GM18505 (cell line): ENCODE measurements at regions not wholly inside any gene's neighbourhood (a gene's known extent, or its start where the extent isn't known, plus 50 kb on each side); places are given as distances from the start of the nearest gene placed in this dataset.
A peak's percentile ranks its signal among the peaks of the same experiment; 100 is the strongest.
"Not testable (repeated sequence)": the region's sequence is repeated elsewhere in the genome, so short reads cannot be mapped to it uniquely, and the experiment has no call there.

Source experiments
- ATAC-seq: cut with Tn5 transposase; IDR thresholded peaks from one replicate; pipeline ENCODE4 v1.9.1; 2021; ENCODE audit not compliant: unreplicated experiment
- POLR2A ChIP-seq: IDR thresholded peaks from 4 replicates; pipeline ENCODE4 v1.6.1; 2011; ENCODE audit warnings: borderline replicate concordance; ENCODE audit not compliant: insufficient read depth, insufficient read length; ENCODE audit errors: extremely low read depth

DNA sequence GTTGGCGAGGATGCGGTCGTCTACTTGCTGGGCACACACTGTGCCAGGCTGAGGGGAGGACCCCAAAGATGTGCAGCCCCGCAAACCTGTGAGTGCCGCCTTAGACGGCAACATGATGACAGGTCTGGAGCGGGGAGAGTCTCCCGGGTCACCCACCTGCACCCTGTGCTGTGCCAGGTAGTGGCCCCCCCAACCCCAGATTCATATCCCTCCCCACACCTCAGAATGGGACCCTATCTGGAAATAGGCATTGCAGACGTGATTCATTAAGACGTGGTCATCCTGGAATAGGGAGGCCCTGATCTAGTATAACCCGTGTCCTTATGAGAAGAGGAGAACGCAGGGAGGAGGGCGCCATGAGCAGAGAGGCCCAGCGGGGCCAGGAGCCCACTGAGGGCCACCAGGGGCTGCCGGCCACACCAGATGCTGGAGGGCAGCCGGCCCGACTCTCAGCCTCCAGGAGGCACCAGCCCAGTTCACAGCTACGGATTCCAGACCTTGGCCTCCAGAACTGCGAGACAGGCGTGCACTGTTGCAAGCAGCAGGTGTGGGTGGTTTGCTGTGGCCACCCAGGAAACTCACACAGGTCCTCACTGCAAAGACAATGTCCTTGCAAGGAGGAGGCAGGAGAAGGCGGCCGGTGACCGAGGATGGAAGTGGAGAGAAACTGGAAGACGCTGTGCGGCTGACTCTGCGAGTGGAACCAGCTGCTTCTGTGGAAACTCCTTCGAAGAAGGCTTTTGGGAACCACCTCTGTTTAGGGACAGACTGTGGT, 131.9 kb upstream of the LPCAT1 start:
- TF ChIP-seq POLR2A, result no peak
- no peak for ATAC-seq

DNA sequence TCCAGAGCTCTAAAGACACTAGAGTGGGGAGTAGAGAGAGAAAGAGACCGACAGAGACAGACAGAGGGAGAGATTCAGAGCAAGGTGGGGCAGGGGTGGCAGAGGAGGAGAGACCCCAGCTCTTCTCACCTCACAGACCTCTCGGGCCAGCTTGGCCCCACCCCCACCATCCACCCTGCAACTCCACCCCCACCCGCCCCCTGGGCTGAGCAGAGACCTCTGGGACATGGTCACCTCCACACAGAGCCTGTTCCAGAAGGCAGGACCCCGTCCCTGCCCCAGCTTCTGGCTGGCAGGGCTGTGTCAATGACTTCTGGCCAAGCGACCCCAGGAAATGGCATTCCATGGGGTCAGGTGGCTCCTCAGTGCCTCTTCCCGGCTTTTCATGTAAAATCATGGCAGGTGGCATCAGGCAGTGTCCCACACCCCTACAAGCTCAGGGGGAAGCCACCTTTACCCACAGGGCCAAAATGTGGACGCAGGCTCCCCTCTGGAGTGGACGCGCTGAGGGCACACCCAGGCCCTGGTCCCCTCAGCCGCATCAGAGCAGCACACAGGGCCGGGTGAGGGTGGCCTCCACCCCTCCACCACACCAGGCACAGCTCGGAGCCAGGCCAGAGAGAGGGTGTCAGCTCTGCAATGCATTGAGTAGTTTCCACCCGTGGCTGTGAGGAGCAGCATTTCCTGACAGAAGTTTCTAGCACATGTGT, 131.2 kb upstream of the LPCAT1 start:
- TF ChIP-seq POLR2A, result no peak
- ATAC-seq, result no peak

GRCh38 chr5:1653698-1654651, 130.2 kb upstream of the LPCAT1 start:
- peak; percentile 73 for ATAC-seq

GRCh38 chr5:1652873-1653697, 129.3 kb upstream of the LPCAT1 start:
- peak; percentile 36 for ATAC-seq
- no peak for TF ChIP-seq POLR2A

GRCh38 chr5:1651971-1652872, 128.5 kb upstream of the LPCAT1 start:
- no peak for ATAC-seq
- TF ChIP-seq POLR2A, result no peak

DNA sequence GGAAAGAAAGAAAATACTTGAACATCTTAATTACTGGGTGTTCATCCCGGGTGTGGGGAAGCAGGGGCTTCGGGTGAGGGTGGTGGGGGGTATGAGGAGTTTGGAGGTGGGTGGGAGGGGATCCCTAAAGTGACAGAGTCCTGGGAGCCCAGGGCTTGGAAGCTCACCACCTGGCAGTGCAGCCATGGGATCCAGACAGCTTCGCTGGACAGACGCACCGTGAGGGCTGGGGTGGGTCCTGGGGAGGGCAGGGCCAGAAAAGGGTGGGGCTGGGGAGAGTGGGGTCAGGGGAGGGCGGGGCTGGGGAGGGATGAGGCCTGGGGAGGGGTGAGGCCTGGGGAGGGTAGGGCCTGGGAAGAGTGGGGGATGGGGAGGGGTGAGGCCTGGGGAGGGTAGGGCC, 127.5 kb upstream of the LPCAT1 start:
- ATAC-seq, result no peak
- no peak for TF ChIP-seq POLR2A

DNA sequence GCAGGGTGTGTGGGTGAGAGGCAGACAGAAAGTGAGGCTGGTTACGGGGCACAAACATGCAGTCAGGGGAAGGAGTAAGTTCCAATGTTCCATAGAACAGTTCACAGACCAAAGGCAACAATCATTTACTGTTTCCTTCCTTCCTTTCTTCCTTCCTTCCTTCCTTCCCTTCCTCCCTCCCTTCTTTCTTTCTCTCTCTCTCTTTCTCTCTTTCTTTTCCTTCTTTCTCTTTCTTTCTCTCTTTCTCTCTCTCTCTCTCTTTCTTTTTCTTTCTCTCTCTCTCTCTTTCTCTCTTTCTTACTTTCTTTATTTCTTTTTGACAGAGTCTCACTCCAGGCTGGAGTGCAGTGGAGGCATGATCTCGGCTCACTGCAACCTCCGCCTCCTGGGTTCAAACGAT, 125.8 kb upstream of the LPCAT1 start:
- no peak for TF ChIP-seq POLR2A
- ATAC-seq, result no peak

GRCh38 chr5:1648806-1649205, 125.0 kb upstream of the LPCAT1 start:
- no peak for TF ChIP-seq POLR2A
- no peak for ATAC-seq

DNA sequence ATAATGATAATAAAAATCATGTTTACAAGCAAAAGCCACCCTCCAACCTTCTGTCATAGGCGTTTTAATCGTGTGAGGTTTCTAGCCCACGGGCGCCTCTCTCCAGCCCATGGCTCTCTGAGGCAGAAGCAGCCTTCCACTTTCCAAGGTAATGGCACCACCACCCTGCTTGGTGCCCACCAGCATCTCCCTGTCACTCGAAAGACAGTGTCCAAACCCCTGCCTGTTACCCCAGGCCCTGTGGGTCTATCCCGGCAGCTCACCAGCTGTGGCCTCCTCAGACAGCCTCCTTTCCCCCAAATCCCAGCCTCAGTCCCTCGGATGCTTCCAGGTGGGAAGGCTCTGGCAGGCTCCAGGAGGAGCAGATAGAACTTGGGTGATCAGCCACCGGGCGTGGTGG, 123.8 kb upstream of the LPCAT1 start:
- TF ChIP-seq POLR2A, result no peak
- ATAC-seq, result no peak

GRCh38 chr5:1644810-1645571, 121.2 kb upstream of the LPCAT1 start:
- no peak for TF ChIP-seq POLR2A
- ATAC-seq, result peak; percentile 83

DNA sequence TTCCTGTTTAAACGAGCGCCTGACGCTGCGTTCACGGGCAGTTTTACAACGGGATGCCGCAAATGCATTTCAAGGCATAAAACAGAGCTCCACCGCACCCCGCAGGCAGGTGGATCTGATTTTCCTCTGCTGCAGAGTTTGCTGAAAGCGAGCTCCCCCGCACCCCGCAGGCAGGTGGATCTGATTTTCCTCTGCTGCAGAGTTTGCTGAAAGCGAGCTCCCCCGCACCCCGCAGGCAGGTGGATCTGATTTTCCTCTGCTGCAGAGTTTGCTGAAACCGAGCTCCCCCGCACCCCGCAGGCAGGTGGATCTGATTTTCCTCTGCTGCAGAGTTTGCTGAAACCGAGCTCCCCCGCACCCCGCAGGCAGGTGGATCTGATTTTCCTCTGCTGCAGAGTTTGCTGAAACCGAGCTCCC, 120.6 kb upstream of the LPCAT1 start:
- ATAC-seq, result not testable (repeated sequence)
